IMR-90 (cell line): ENCODE measurements at regions not wholly inside any gene's neighbourhood (a gene's known extent, or its start where the extent isn't known, plus 50 kb on each side); places are given as distances from the start of the nearest gene placed in this dataset.

Source experiments
- ATAC-seq: fragments of 200-7000 bp; cut with Tn5 transposase; 2 replicates; pipeline ENCODE4 v1.9.1; 2020; ENCODE audit warnings: low read depth, mild to moderate bottlenecking, moderate library complexity
- BruUV-seq: library from RNA; stranded (reverse); fragments of 400-500 nt; replicated peaks from 2 replicates; lab custom pipeline; 2021; lab: Mats Ljungman, UMichigan
- CTCF ChIA-PET: fragments of 300-600 bp; formaldehyde crosslinking; extraction: SDS; loops from one replicate; lab custom pipeline; 2021; ENCODE audit warnings: antibody characterized with exemption; lab: Yijun Ruan, JAX
- POLR2A ChIA-PET: fragments of 300-600 bp; sonication (Branson Sonifier 250); formaldehyde crosslinking; loops from one replicate; lab custom pipeline; 2022; ENCODE audit warnings: antibody characterized with exemption; ENCODE audit not compliant: unreplicated experiment; lab: Charles Lee
- DNase-seq: peaks from one replicate; pipeline ENCODE4 v3.0.0; 2013
- H2AFZ ChIP-seq: replicated peaks from 2 replicates; pipeline ENCODE3; 2013; ENCODE audit warnings: low read length, mild to moderate bottlenecking; ENCODE audit not compliant: poor library complexity
- H2AK5ac ChIP-seq: 2 replicates; pipeline ENCODE4 v1.6.1; 2013; ENCODE audit warnings: low read depth, low read length, inconsistent platforms
- H2AK9ac ChIP-seq: replicated peaks from 2 replicates; pipeline ENCODE3; 2013; ENCODE audit warnings: mild to moderate bottlenecking, low read depth, low read length, moderate library complexity; ENCODE audit not compliant: poor library complexity
- H2BK120ac ChIP-seq: 2 replicates; pipeline ENCODE4 v1.6.1; 2013; ENCODE audit warnings: low read depth, low read length, inconsistent platforms
- H2BK15ac ChIP-seq: 3 replicates; pipeline ENCODE4 v1.6.1; 2013; ENCODE audit warnings: low read depth, low read length, inconsistent platforms
- H2BK20ac ChIP-seq: 2 replicates; pipeline ENCODE4 v1.6.1; 2013; ENCODE audit warnings: low read depth, mild to moderate bottlenecking, inconsistent platforms, low read length, moderate library complexity
- H2BK5ac ChIP-seq: 2 replicates; pipeline ENCODE4 v1.6.1; 2013; ENCODE audit warnings: mild to moderate bottlenecking, low read depth, low read length, inconsistent platforms; ENCODE audit not compliant: poor library complexity, severe bottlenecking
- H3K14ac ChIP-seq: replicated peaks from 2 replicates; pipeline ENCODE4 v1.6.1; 2013; ENCODE audit warnings: low read depth, low read length, inconsistent platforms
- H3K18ac ChIP-seq: 2 replicates; pipeline ENCODE4 v1.6.1; 2013; ENCODE audit warnings: low read depth, low read length, control low read depth
- H3K23ac ChIP-seq: 2 replicates; pipeline ENCODE4 v1.6.1; 2013; ENCODE audit warnings: low read depth, low read length, inconsistent platforms
- H3K27ac ChIP-seq: 2 replicates; pipeline ENCODE4 v1.5.1; 2013; ENCODE audit warnings: mild to moderate bottlenecking, control low read depth, low read length; ENCODE audit not compliant: insufficient read depth
- H3K27me3 ChIP-seq: 2 replicates; pipeline ENCODE4 v1.6.1; 2013; ENCODE audit warnings: low read length; ENCODE audit not compliant: control insufficient read depth, insufficient read depth
- H3K36me3 ChIP-seq: 2 replicates; pipeline ENCODE4 v1.6.1; 2013; ENCODE audit warnings: low read length, mixed read lengths; ENCODE audit not compliant: control insufficient read depth, insufficient read depth
- H3K4ac ChIP-seq: 2 replicates; pipeline ENCODE4 v1.6.1; 2013; ENCODE audit warnings: low read depth, low read length, inconsistent platforms
- H3K4me1 ChIP-seq: 2 replicates; pipeline ENCODE4 v1.6.1; 2013; ENCODE audit warnings: low read length, mixed read lengths; ENCODE audit not compliant: control insufficient read depth, insufficient read depth
- H3K4me2 ChIP-seq: 2 replicates; pipeline ENCODE4 v1.6.1; 2013; ENCODE audit warnings: low read depth, mild to moderate bottlenecking, control low read depth, low read length, moderate library complexity
- H3K4me3 ChIP-seq: 2 replicates; pipeline ENCODE4 v1.5.1; 2013; ENCODE audit warnings: low read depth, mild to moderate bottlenecking, control low read depth, low read length, moderate library complexity; ENCODE audit not compliant: insufficient read depth
- H3K56ac ChIP-seq: 2 replicates; pipeline ENCODE4 v1.6.1; 2013; ENCODE audit warnings: low read length, inconsistent platforms; ENCODE audit not compliant: insufficient read depth; ENCODE audit errors: extremely low read depth
- H3K79me1 ChIP-seq, 2 experiments: 2 replicates each; pipeline ENCODE4 v1.6.1; 2013; ENCODE audit warnings: low read length in 2 of 2, inconsistent platforms in 1 of 2, low read depth in 1 of 2
- H3K9ac ChIP-seq: 2 replicates; pipeline ENCODE4 v1.6.1; 2013; ENCODE audit warnings: low read depth, low read length, control low read depth
- H3K9me1 ChIP-seq: 2 replicates; pipeline ENCODE4 v1.6.1; 2013; ENCODE audit warnings: low read length, inconsistent platforms; ENCODE audit not compliant: insufficient read depth
- H3K9me3 ChIP-seq: 2 replicates; pipeline ENCODE4 v1.6.1; 2013; ENCODE audit warnings: low read length; ENCODE audit not compliant: control insufficient read depth, insufficient read depth
- H4K20me1 ChIP-seq: 2 replicates; pipeline ENCODE4 v1.6.1; 2013; ENCODE audit warnings: low read length, inconsistent platforms; ENCODE audit not compliant: insufficient read depth
- H4K5ac ChIP-seq: 2 replicates; pipeline ENCODE4 v1.6.1; 2013; ENCODE audit warnings: mild to moderate bottlenecking, low read depth, low read length, control low read depth
- H4K8ac ChIP-seq, 2 experiments: 2 replicates each; pipeline ENCODE4 v1.6.1; 2013; ENCODE audit warnings: low read depth in 2 of 2, low read length in 2 of 2, control low read depth in 1 of 2, inconsistent platforms in 1 of 2
- H4K91ac ChIP-seq: 2 replicates; pipeline ENCODE4 v1.6.1; 2013; ENCODE audit warnings: low read depth, low read length, inconsistent platforms; ENCODE audit not compliant: insufficient read depth
- BHLHE40 ChIP-seq: fragments of 150-350 bp; IDR thresholded peaks from 2 replicates; pipeline ENCODE4 v1.6.1; 2016; ENCODE audit warnings: mild to moderate bottlenecking, low read depth, low read length
- CEBPB ChIP-seq: IDR thresholded peaks from 2 replicates; pipeline ENCODE4 v1.6.1; 2012; ENCODE audit warnings: low read depth, low read length, improper control_type of control experiment
- CHD1 ChIP-seq: IDR thresholded peaks from 2 replicates; pipeline ENCODE4 v1.6.1; 2012; ENCODE audit warnings: low read depth, low read length, improper control_type of control experiment
- CTCF ChIP-seq: conservative IDR thresholded peaks from 2 replicates; pipeline ENCODE4 v1.5.1; 2012; ENCODE audit warnings: mild to moderate bottlenecking, low read depth, low read length, improper control_type of control experiment
- ELK1 ChIP-seq: fragments of 150-350 bp; IDR thresholded peaks from 2 replicates; pipeline ENCODE4 v1.6.1; 2016; ENCODE audit warnings: low read depth, mild to moderate bottlenecking, low read length, moderate library complexity, borderline replicate concordance
- FOS ChIP-seq: fragments of 150-350 bp; IDR thresholded peaks from 2 replicates; pipeline ENCODE4 v1.6.1; 2016; ENCODE audit warnings: low read depth, low read length
- MAFK ChIP-seq: IDR thresholded peaks from 2 replicates; pipeline ENCODE4 v1.6.1; 2012; ENCODE audit warnings: low read depth, low read length, improper control_type of control experiment
- MAZ ChIP-seq: IDR thresholded peaks from 2 replicates; pipeline ENCODE4 v1.6.1; 2012; ENCODE audit warnings: low read depth, mild to moderate bottlenecking, low read length, improper control_type of control experiment, moderate library complexity, borderline replicate concordance
- MXI1 ChIP-seq: IDR thresholded peaks from 2 replicates; pipeline ENCODE4 v1.6.1; 2012; ENCODE audit warnings: low read depth, mild to moderate bottlenecking, low read length, moderate library complexity, borderline replicate concordance
- NFE2L2 ChIP-seq: fragments of 150-350 bp; IDR thresholded peaks from 2 replicates; pipeline ENCODE4 v1.6.1; 2016; ENCODE audit warnings: low read depth, mild to moderate bottlenecking, low read length
- POLR2A ChIP-seq: IDR thresholded peaks from 2 replicates; pipeline ENCODE4 v1.6.1; 2012; ENCODE audit warnings: mild to moderate bottlenecking, low read depth, low read length
- RAD21 ChIP-seq: IDR thresholded peaks from 2 replicates; pipeline ENCODE4 v1.6.1; 2012; ENCODE audit warnings: low read length, improper control_type of control experiment
- RCOR1 ChIP-seq: IDR thresholded peaks from 2 replicates; pipeline ENCODE4 v1.6.1; 2012; ENCODE audit warnings: mild to moderate bottlenecking, low read length, improper control_type of control experiment; ENCODE audit not compliant: insufficient replicate concordance
- RFX5 ChIP-seq: IDR thresholded peaks from 2 replicates; pipeline ENCODE4 v1.8.0; 2012; ENCODE audit warnings: low read depth, mild to moderate bottlenecking, low read length, moderate library complexity
- SMC3 ChIP-seq: fragments of 150-350 bp; IDR thresholded peaks from 2 replicates; pipeline ENCODE4 v1.6.1; 2016; ENCODE audit warnings: low read depth, mild to moderate bottlenecking, antibody characterized with exemption, low read length, moderate library complexity
- USF2 ChIP-seq: fragments of 150-350 bp; IDR thresholded peaks from 2 replicates; pipeline ENCODE4 v1.6.1; 2017; ENCODE audit warnings: mild to moderate bottlenecking, antibody characterized with exemption, low read length, low read depth
- WGBS, 2 experiments: methylation state at CpG; one replicate each; pipeline versions ENCODE4 v1.1.5 to v1.1.7; 2013; ENCODE audit warnings: missing lambda C conversion rate in 2 of 2; ENCODE audit not compliant: insufficient read length in 1 of 2; ENCODE audit errors: extremely low coverage in 2 of 2; 5-methylcytosine and 5-hydroxymethylcytosine counted together
- dilution Hi-C: fragments of 300-500 bp; cut with HindIII; formaldehyde crosslinking; loops from one replicate; pipeline ENCODE4 v1.14.3; 2018; ENCODE audit warnings: low sequenced_read_pairs; ENCODE audit not compliant: unreplicated experiment
- in situ Hi-C: fragments of 300-500 bp; cut with MboI; formaldehyde crosslinking; loops from 3 replicates; pipeline ENCODE4 v1.14.3; 2019; ENCODE audit warnings: low sequenced_read_pairs, inconsistent platforms, mixed read lengths
- intact Hi-C: fragments of 100-400 bp; cut with micrococcal nuclease; formaldehyde crosslinking; loops from 2 replicates; pipeline ENCODE4 v1.10.0; 2022

- TF ChIP-seq FOS = no peak
- TF ChIP-seq BHLHE40 = no peak
- TF ChIP-seq NFE2L2 = no peak
- no peak for TF ChIP-seq CTCF
- no peak for TF ChIP-seq RFX5
- no peak for TF ChIP-seq MXI1
- no peak for TF ChIP-seq MAFK
- no peak for TF ChIP-seq CEBPB
- TF ChIP-seq CHD1 = no peak
- no peak for TF ChIP-seq RCOR1
- no peak for TF ChIP-seq POLR2A
- TF ChIP-seq MAZ = no peak
- TF ChIP-seq SMC3 = no peak
- no peak for TF ChIP-seq RAD21
- TF ChIP-seq ELK1 = no peak
- TF ChIP-seq USF2 = no peak
- H3K23ac ChIP-seq = no peak overlapping the region
- H3K27me3 ChIP-seq = no peaks in the 10 kb centered on the region
- H2BK15ac ChIP-seq = no peak overlapping the region
- no peaks in the 10 kb centered on the region for H4K20me1 ChIP-seq
- intact Hi-C loops (no loop called here), dilution Hi-C loops (no loop called here), in situ Hi-C loops (no loop called here)
- H3K4ac ChIP-seq = no peak overlapping the region
- H3K56ac ChIP-seq = no peak overlapping the region
- no peaks in the 10 kb centered on the region for H3K79me1 ChIP-seq
- H2AFZ ChIP-seq = no peak overlapping the region
- H3K4me1 ChIP-seq = no peaks in the 10 kb centered on the region
- peaks cover 11% of the 10 kb centered on the region for H3K9me3 ChIP-seq
- no peak overlapping the region for H4K8ac ChIP-seq
- H4K91ac ChIP-seq = no peak overlapping the region
- H4K5ac ChIP-seq = no peak overlapping the region
- H3K4me3 ChIP-seq = no peak overlapping the region
- no peak overlapping the region for H3K18ac ChIP-seq
- no peak overlapping the region for H2BK20ac ChIP-seq
- H2AK9ac ChIP-seq = no peak overlapping the region
- DNase-seq (no peak), ATAC-seq (no peak)
- H3K4me2 ChIP-seq = no peak overlapping the region
- POLR2A ChIA-PET = no interaction called here
- H2AK5ac ChIP-seq = no peak overlapping the region
- H2BK120ac ChIP-seq = no peak overlapping the region
- no peak overlapping the region for H3K9ac ChIP-seq
- WGBS, 2 experiments = no CpG with 5 or more reads among the region's 1 CpG
- H3K27ac ChIP-seq = no peak overlapping the region
- no peaks in the 10 kb centered on the region for H3K9me1 ChIP-seq
- H3K36me3 ChIP-seq = no peaks in the 10 kb centered on the region
- no peak overlapping the region for H2BK5ac ChIP-seq
- no peak overlapping the region for H3K14ac ChIP-seq
- CTCF ChIA-PET = no interaction called here
- no TSS peak for BruUV-seq
Observed at GRCh38 chr2:123500346-123500745, 524.7 kb upstream of the CNTNAP5 start.
